DMS53 (cell line): ENCODE measurements at regions not wholly inside any gene's neighbourhood (a gene's known extent, or its start where the extent isn't known, plus 50 kb on each side); places are given as distances from the start of the nearest gene placed in this dataset.

Experiments
- DNase-seq: peaks from one replicate; lab custom pipeline; 2025; lab: John Stamatoyannopoulos, UW

GRCh38 chr1:239322369-239322768 lies 64.0 kb upstream of the CHRM3 start:
- peak; percentile 16 for DNase-seq

GRCh38 chr1:239321877-239322276 lies 64.5 kb upstream of the CHRM3 start:
- DNase-seq, result no peak

- DNase-seq, result no peak
Measured at GRCh38 chr1:239317948-239318347, 68.4 kb upstream of the CHRM3 start.

GRCh38 chr1:239315631-239316217 lies 70.6 kb upstream of the CHRM3 start:
- DNase-seq, result peak; percentile 16

GRCh38 chr1:239311331-239311730 lies 75.0 kb upstream of the CHRM3 start:
- no peak for DNase-seq

GRCh38 chr1:239308701-239309333 lies 77.6 kb upstream of the CHRM3 start:
- peak; percentile 66 for DNase-seq

GRCh38 chr1:239307886-239308285 lies 78.5 kb upstream of the CHRM3 start:
- no peak for DNase-seq

GRCh38 chr1:239306426-239306825 lies 79.9 kb upstream of the CHRM3 start:
- DNase-seq, result no peak

GRCh38 chr1:239303289-239303688 lies 83.1 kb upstream of the CHRM3 start:
- no peak for DNase-seq

GRCh38 chr1:239302696-239303095 lies 83.7 kb upstream of the CHRM3 start:
- DNase-seq, result no peak

GRCh38 chr1:239301251-239301650 lies 85.1 kb upstream of the CHRM3 start:
- no peak for DNase-seq

- DNase-seq, result no peak
Measured at GRCh38 chr1:239297910-239298309, 88.5 kb upstream of the CHRM3 start.

- no peak for DNase-seq
Measured at GRCh38 chr1:239293350-239294110, 92.8 kb upstream of the CHRM3 start.

GRCh38 chr1:239288820-239289554 lies 97.4 kb upstream of the CHRM3 start:
- no peak for DNase-seq

GRCh38 chr1:239287296-239287695 lies 99.1 kb upstream of the CHRM3 start:
- DNase-seq, result no peak

GRCh38 chr1:239283216-239283615 lies 103.2 kb upstream of the CHRM3 start:
- no peak for DNase-seq

GRCh38 chr1:239282411-239282810 lies 104.0 kb upstream of the CHRM3 start:
- no peak for DNase-seq

GRCh38 chr1:239276051-239276450 lies 110.3 kb upstream of the CHRM3 start:
- no peak for DNase-seq

GRCh38 chr1:239274242-239274830 lies 112.0 kb upstream of the CHRM3 start:
- no peak for DNase-seq

GRCh38 chr1:239270509-239270908 lies 115.9 kb upstream of the CHRM3 start:
- no peak for DNase-seq

- no peak for DNase-seq
Measured at GRCh38 chr1:239269706-239270105, 116.7 kb upstream of the CHRM3 start.

GRCh38 chr1:239268941-239269340 lies 117.4 kb upstream of the CHRM3 start:
- no peak for DNase-seq
